Erythroblast (primary cell): ENCODE measurements at regions not wholly inside any gene's neighbourhood (a gene's known extent, or its start where the extent isn't known, plus 50 kb on each side); places are given as distances from the start of the nearest gene placed in this dataset.

Source experiments
- GATA1 ChIP-seq: IDR thresholded peaks from 2 replicates; pipeline ENCODE4 v1.6.1; 2011; ENCODE audit warnings: low read depth, mild to moderate bottlenecking, control low read depth, low read length, moderate library complexity
- POLR2A ChIP-seq: IDR thresholded peaks from 2 replicates; pipeline ENCODE4 v1.6.1; 2011; ENCODE audit warnings: mild to moderate bottlenecking, low read length

DNA sequence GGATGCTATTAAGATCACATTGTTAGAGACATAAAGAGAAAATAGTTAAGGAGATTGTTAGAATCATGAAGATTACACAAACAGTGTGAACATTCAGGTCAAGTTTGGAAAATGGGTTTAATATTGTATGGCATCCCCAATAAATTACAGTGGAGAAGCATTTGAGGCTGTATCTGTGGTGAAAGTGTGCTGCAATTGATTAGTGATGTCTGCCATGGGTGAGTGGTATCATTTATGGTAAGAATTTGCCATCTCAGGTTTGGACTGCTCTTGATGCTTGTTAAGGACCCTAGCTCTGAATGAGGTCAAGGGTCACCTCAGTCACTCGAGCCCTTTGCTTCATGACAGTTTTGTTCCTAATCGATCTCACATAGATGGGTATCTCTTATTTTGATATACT is 265.7 kb upstream of the SRRM4 start:
- TF ChIP-seq POLR2A, result no peak
- no peak for TF ChIP-seq GATA1
